Colonic mucosa (tissue), 4 donors: ENCODE measurements at regions not wholly inside any gene's neighbourhood (a gene's known extent, or its start where the extent isn't known, plus 50 kb on each side); places are given as distances from the start of the nearest gene placed in this dataset.

Experiments used
- DNase-seq: peaks from one replicate; pipeline ENCODE4 v3.0.0-alpha.2; 2020
- H3K27ac ChIP-seq: fragments of 200-600 bp; one replicate; pipeline ENCODE4 v1.8.0; 2021
- H3K27me3 ChIP-seq: fragments of 200-600 bp; one replicate; pipeline ENCODE4 v1.8.0; 2021
- H3K36me3 ChIP-seq: fragments of 200-600 bp; one replicate; pipeline ENCODE4 v1.8.0; 2021
- H3K4me1 ChIP-seq: fragments of 200-600 bp; one replicate; pipeline ENCODE4 v1.8.0; 2021; ENCODE audit warnings: mild to moderate bottlenecking
- H3K4me3 ChIP-seq: fragments of 200-600 bp; one replicate; pipeline ENCODE4 v1.8.0; 2021
- H3K9ac ChIP-seq, 2 donors: one replicate each; pipeline ENCODE4 v1.7.0; 2013; ENCODE audit warnings: control low read depth in 2 of 2, low read depth in 2 of 2, low read length in 2 of 2
- H3K9me3 ChIP-seq: fragments of 200-600 bp; one replicate; pipeline ENCODE4 v1.8.0; 2021
- CTCF ChIP-seq: fragments of 200-600 bp; IDR thresholded peaks from one replicate; pipeline ENCODE4 v1.8.0; 2022; ENCODE audit warnings: antibody characterized with exemption, mild to moderate bottlenecking
- intact Hi-C: fragments of 100-400 bp; cut with DNase I; formaldehyde crosslinking; loops from one replicate; pipeline ENCODE4 v1.14.1; 2022
- donor health status: healthy.
- donor health status: DM: no; HTN: no; CAD: no.
- donor health status: DM: no; HTN: no; CAD: no.

- Histone ChIP-seq H3K4me1 (no peaks in the 10 kb centered on the region), H3K36me3 (no peaks in the 10 kb centered on the region), H3K27me3 (no peaks in the 10 kb centered on the region), H3K9me3 (no peaks in the 10 kb centered on the region), H3K9ac (no peak overlapping the region), H3K4me3 (no peak overlapping the region), H3K27ac (no peak overlapping the region)
- no peak for DNase-seq
- no peak for TF ChIP-seq CTCF
- intact Hi-C loops: no loop called here
These were observed 871.9 kb downstream of the TBC1D22A start for GRCh38 chr22:47634347-47634746.

DNA sequence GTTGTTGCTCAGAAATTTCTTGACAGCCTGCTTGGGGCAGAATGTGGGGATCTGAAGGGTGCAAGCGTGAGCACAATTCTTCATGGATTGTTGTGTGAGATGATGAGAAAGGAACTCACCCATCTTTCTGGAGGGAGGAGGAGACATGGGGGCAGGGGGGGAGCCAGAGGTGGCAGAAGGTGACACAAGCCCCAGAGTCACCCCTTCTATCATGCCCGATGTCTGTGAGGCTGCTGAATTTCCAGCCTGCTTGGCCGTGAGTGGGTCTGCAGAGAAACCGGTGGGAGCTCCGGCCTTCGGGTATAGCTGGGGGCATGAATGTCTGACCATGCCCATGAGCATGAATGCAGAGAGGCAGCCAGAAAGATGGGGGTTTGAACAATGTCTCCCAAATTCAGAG is 870.7 kb downstream of the TBC1D22A start:
- intact Hi-C loops: no loop called here
- no peak for DNase-seq

GRCh38 chr22:47632701-47633100 is 870.3 kb downstream of the TBC1D22A start:
- no peaks in the 10 kb centered on the region for H3K4me1 ChIP-seq

More for the DNA sequence above, 870.7 kb downstream of the TBC1D22A start:
- Histone ChIP-seq H3K27ac (no peak overlapping the region), H3K4me3 (no peak overlapping the region), H3K9me3 (no peaks in the 10 kb centered on the region), H3K27me3 (no peaks in the 10 kb centered on the region), H3K4me1 (no peaks in the 10 kb centered on the region), H3K9ac (no peak overlapping the region), H3K36me3 (no peaks in the 10 kb centered on the region)
- no peak for TF ChIP-seq CTCF

DNA sequence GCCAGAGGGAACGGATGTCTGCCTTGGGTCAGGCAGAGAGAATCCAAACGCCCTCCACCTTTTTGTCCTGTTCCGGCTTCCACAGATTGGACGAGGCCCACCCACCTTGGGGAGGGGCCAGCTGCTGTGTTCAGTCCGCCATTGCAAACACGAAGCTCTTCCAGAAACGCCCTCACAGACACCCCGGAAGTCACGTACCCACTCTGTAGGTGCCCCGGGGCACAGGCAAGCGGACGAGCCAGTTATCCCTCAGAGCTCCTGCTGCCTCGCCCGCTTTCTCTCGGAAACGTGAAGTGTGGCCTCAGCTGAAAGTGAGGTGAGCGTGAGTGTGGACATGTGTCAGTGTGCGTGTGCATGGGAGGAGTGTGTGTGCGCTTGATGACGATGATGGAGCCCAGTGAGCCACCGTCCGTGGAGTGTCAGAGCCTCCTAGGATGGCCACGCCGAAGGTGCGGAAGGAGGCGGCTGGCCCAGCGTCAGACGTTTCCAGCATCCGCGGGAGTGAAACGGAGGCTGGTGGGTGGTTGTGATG is 869.2 kb downstream of the TBC1D22A start:
- intact Hi-C loops: no loop called here
- no peak for DNase-seq
- no peak for TF ChIP-seq CTCF

More at GRCh38 chr22:47632701-47633100, 870.3 kb downstream of the TBC1D22A start:
- intact Hi-C loops: no loop called here
- H3K36me3 ChIP-seq: no peaks in the 10 kb centered on the region
- no peak for TF ChIP-seq CTCF
- no peak overlapping the region for H3K27ac ChIP-seq
- no peak overlapping the region for H3K4me3 ChIP-seq
- H3K27me3 ChIP-seq: no peaks in the 10 kb centered on the region
- H3K9me3 ChIP-seq: no peaks in the 10 kb centered on the region
- no peak overlapping the region for H3K9ac ChIP-seq
- no peak for DNase-seq

GRCh38 chr22:47630741-47631534 is 868.5 kb downstream of the TBC1D22A start:
- no peak for TF ChIP-seq CTCF
- Histone ChIP-seq H3K9ac (no peak overlapping the region), H3K9me3 (no peaks in the 10 kb centered on the region), H3K27me3 (no peaks in the 10 kb centered on the region), H3K4me1 (no peaks in the 10 kb centered on the region), H3K4me3 (no peak overlapping the region), H3K27ac (no peak overlapping the region), H3K36me3 (no peaks in the 10 kb centered on the region)
- intact Hi-C loops: no loop called here
- no peak for DNase-seq

More for the DNA sequence above, 869.2 kb downstream of the TBC1D22A start:
- H3K27me3 ChIP-seq: no peaks in the 10 kb centered on the region
- no peaks in the 10 kb centered on the region for H3K36me3 ChIP-seq
- no peak overlapping the region for H3K27ac ChIP-seq
- H3K4me1 ChIP-seq: no peaks in the 10 kb centered on the region
- H3K9ac ChIP-seq: no peak overlapping the region
- no peaks in the 10 kb centered on the region for H3K9me3 ChIP-seq
- H3K4me3 ChIP-seq: no peak overlapping the region
